ENCODE measurements at regions not wholly inside any gene's neighbourhood (a gene's known extent, or its start where the extent isn't known, plus 50 kb on each side); places are given as distances from the start of the nearest gene placed in this dataset.
"Not testable (repeated sequence)": the region's sequence is repeated elsewhere in the genome, so short reads cannot be mapped to it uniquely, and the experiment has no call there.

GRCh38 chr6:127397171-127397597 lies 53.8 kb upstream of the ECHDC1 start:
- not testable (repeated sequence) for TF ChIP-seq CTCF (IDR thresholded peaks at IDR 0.05 in 4 of 5, conservative IDR thresholded peaks at IDR 0.05 in 1 of 5); POLR2A (IDR thresholded peaks at IDR 0.05)

Data from gastrocnemius medialis (tissue), 4 donors.